GM19351 (cell line): ENCODE measurements at regions not wholly inside any gene's neighbourhood (a gene's known extent, or its start where the extent isn't known, plus 50 kb on each side); places are given as distances from the start of the nearest gene placed in this dataset.

Source experiments
- ATAC-seq: cut with Tn5 transposase; IDR thresholded peaks from one replicate; pipeline ENCODE4 v1.9.1; 2021; ENCODE audit warnings: mild to moderate bottlenecking, moderate library complexity; ENCODE audit not compliant: unreplicated experiment

DNA sequence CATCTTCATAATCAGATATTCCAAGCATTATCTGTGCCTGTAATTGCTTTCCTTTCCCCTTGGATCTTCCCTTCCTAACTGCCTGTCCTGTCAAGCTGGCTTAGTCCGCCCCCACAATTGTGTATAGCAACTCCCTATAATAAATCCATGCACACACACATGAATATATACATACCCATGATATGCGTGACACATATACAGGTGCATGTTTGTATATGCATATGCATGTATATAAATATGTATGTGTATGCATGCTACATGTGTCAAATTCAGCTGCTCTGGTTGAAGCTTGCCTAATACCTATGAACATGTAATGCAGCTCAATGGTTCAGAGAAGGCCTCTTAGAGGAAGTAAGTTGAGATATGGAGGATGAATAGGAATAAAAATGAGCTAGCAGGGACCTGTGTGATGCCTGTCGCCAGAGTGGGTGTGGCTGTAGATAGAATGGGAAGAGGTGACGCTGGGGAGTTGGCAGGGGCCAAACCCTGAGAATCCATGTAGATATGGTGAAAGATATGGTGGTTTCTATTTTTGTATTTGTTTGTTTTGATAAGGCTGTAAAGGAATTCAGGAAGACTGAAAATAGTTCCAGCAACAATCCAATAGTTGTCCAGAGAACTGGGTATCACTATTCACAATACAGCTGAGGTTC, 595.0 kb upstream of the BOD1L1 start:
- ATAC-seq, result no peak

DNA sequence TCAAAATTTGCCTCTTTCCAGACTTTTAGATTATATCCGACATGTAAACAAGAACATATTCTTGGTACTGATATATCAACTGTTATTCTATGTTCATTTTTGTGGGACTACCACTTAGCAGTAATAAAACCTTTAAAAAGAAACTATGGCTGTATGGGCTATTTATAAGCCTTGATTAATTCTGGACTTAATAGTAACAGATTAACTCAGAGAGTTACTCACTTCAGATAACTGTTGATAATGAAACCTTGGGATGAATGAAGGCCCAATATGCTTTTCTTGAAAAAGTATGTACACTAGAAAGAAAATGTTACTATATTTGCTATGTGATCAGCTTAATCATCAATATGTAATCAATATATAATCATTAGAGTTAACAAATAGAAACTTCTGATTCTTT, 595.9 kb upstream of the BOD1L1 start:
- no peak for ATAC-seq

DNA sequence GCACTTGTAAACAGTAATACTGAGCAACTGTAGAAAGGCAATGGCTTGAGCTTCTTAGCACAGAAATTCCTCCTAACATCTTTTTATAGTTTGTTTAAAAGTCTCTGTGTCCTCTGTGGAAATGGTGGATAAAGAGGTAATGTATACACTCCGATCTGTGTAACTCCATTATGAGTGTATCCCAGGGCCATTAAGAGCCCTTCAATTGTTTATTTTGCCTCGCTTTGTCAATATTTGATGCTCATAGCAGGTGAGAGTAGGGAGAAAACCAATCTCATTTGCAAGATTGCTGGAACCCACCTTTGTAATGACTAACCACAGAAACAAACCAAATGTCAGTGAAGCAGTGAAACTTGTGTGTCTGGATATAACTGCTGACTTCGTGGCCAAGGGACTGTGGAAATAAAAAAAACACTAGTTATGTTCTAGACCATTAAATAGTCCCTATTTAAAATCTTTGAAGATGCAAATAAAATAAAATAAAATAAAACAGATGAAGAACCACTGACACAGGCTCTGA, 598.2 kb upstream of the BOD1L1 start:
- ATAC-seq, result no peak

DNA sequence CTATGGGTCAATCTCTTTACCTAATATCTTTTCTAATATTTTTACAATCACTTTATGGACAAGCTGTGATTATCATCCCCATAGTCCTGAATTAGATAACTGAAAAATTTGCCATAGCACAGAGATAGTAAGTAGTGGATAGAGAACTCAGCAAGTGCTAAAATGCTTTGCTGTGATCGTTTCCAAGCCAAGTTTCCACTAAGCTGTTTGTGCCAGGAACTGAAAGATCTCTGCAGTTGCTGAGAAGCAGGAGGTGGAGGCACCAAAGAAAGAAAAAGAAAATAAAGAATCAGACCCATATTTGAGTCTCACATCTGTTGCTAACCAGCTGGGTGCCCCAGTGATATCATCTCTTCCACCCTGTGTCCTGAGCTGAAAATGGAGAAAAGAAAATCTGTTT, 605.6 kb upstream of the BOD1L1 start:
- no peak for ATAC-seq

DNA sequence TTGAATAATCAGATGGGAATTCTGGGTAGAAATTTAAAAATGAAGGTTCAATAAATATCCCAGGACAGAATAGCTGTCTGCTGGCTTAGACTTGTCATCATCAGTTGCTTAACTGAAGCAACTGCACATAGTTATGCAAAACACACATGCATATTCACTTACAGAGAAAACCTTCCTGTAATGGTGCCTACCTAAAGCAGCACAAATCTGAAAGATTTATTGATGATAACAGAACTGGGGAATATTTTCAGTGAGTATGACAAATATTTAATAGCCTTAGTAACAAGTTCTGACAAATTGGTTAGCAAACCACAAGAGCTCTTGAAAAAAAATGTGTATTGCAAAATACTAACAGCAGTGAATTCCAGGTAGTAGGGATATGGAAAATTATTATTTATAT, 606.8 kb upstream of the BOD1L1 start:
- ATAC-seq, result no peak

DNA sequence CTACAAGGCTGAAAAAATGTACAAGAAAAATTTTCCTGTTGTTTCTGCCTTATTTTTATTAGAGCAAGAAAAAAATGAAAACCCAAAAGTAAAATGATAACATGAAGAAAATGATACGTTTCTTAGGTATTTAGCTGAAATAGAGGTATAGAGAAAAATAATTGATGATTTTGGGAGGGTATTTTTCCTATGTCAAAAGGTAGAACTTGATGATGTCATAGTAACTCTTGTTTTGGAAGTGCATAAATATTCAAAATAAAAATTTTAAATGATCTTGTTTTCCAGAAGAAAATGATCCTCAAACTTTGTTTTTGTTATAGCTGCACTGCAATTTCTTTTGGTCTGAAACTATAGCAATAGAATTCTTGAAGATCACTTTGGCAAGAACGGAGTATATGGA, 608.8 kb upstream of the BOD1L1 start:
- ATAC-seq, result no peak

DNA sequence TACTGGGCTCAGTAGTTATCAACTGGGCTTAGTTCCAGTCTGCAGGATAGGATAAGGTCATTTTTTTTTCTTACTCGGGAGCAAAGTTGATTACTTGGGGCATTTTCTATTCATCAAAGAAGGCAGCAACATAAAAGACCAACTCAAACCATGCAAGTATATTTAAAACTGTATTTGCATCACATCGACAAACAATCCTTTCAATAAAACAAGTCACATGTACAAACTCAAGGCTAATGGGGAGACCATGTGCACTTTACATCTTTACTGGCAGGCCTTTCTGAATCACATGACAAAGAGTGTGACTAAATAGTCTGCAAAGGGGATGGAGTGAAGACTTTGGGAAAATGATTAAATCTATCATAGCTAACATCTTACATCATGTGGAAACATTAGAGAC, 610.4 kb upstream of the BOD1L1 start:
- ATAC-seq, result no peak

DNA sequence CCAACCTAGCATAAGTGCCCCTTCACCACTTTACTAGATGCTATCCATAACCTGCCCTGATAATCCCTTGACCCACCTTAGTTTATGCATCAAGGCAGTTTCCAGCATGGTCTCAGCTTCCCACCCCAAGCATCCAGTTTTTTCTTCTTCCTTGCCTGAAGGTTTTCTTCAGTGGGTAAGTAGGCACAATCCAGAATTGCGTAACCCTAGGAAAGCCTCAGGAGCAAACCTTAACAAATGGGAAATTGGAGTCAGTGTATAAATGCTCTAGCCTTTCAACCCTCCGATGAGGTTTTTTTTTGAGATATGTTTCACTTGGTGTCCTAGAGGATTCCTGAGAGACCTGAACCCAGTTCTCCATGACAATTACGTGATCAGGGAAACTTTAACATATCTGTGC, 614.0 kb upstream of the BOD1L1 start:
- no peak for ATAC-seq

DNA sequence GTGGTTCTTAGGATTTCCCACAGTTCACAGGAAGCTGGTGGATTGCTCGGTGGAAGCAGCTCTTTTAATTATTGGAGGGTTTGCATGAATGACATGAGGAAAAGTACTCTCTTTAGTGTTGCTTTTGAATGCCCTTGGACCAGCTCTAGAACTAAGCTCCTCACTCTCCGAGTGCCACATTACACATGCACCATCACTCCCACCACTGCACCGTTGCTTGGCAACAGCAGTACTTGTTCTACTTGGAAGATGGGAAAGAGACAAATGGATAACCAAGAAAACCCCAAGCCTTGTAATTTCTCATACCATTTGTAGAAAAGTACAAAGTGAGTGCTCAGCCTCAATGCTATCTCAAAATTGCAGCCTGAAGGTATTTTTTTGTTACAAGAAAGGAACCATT, 620.2 kb upstream of the BOD1L1 start:
- no peak for ATAC-seq

DNA sequence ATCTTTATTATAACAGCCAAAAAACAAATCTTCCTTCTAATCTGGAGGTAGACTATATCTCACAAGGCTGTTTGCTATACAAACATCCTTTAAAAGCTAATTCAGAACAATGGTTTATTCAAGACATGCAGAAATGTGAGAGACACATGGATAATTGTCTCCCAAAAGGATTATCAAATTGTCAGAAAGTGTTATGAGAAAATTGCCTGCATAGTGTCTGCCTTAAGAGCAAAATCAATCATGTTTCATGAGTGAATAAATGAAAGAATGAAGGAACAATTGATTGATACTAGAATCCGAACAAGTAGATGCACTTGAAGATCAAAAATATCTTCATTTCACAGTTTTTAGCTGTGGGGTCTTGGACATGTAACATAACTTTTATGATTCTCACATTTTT, 621.7 kb upstream of the BOD1L1 start:
- ATAC-seq, result no peak

DNA sequence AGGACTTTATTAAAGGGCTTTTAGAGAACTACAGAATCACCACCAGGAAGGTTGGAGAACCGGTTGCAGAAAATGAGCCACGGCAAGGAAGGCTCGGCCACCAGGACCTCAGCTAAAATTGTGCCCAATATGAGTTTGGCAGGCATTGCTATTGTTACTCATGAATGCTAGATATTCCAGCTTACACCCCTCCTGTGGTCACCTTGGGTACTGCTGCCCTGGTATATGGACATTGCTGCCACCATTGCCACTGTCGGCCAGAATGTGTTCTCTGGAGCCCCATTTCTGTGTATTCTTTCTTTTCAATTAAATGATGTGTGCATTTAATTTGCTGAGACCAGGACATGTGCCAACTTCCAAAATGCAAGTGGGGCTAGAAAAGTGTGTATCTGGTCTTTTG, 626.7 kb upstream of the BOD1L1 start:
- peak; percentile 84 for ATAC-seq

DNA sequence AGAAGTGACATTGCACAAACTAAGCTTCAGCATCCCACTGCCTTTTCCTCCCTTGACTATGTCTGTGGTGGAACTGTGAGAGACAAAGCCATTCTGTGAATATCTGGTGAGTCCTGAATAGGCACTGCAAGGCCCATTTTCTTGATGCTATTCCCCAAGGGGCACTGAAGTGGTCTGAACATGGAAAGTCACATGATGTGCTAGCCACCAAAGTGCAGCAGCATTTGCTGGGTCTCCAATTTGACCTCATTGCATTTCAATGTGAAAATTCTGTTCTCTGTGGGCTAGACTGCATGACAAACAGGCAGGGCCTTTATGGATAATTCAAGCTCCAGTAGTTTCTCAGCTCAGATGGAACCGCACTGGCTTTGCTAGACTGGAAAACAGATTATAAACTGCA, 627.4 kb upstream of the BOD1L1 start:
- ATAC-seq, result no peak

DNA sequence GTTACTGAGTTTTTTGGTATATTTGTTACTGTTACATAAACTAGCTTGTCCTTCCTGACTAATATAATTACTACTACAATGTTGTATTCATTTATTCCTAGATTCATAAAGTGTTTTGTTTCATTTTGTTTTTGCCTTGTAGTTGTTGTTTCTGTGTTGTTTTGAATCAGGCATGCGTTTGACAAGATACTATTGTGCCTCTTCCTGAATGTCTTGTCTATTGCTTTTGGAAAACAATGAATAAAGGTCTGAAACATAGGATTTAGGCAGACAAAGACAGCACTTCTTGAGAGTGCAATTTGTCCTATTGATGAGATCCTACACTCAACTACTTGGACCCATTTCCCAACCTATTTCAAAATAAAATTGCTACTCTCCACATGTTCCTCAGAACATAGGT, 630.4 kb upstream of the BOD1L1 start:
- no peak for ATAC-seq

DNA sequence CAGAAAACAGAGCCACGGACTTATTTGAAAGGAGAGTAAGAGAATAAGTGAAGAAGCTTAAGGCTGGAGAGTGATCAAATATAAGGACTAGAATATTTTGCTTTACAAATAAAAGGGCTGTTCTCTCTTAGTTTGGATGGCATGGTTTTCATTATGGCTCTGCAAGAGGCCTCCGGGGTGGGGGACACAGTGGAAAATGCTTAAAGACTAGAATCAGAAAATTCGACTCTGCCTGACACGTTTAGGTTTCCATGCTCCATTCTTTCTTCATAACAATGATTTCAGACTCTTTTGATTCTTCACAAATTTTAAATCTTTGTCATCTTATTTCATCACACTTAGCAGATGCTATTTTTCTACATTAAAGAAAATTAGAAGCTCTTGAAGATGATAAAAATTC, 632.4 kb upstream of the BOD1L1 start:
- no peak for ATAC-seq

DNA sequence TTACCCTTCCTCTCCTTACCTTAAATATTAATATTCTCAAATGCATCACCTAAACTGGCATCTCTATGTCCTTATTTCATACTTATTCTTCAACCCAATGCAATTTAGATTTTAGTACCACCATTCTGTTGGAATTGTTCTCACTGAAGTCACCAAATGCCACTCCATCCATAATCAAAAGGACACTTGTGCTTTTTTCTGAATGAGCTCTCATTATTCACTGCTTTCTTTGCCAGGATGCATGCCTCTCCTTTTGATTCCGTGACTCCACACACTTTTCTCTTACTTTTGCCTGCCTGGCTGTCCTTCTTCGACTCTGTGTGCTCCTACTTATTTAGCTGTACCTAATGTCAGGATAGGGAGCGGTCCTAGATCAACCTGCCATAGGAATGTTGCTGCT, 633.1 kb upstream of the BOD1L1 start:
- ATAC-seq, result no peak

DNA sequence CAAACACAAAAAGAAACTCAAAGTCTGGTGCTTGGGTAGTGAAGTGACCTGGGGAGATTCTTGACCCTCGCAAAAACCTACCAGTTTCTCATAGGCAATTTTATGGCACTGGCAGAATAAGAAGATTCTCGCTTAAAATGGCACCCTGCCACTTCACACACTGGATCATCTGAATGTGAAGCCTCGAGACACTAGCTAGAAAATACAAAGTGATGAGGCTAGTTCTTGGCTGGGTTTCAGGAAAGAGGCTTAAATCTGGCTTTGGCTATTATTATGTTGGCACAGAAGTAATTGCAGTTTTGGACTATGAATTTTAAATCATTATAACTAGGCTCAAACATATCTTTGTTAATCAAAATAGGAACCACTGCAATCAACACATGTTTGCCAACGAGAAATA, 634.7 kb upstream of the BOD1L1 start:
- no peak for ATAC-seq

DNA sequence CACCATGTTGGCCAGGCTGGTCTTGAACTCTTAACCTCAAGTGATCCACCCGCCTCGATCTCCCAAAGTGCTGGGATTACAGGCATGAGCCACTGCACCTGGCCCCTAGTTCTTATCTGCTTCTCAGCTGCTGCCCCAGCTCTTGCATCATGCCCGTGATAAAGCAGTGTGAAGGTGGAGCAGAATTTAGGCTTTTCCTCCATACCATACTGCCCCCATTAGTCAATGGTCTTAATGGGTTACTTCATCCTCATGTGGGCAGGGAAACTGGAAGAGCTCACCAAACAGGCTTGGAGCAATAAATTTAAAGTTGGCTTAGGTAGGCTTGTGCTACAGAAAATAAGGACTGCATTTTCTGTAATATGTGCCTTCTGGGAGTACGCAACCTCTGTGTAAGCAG, 636.9 kb upstream of the BOD1L1 start:
- no peak for ATAC-seq

DNA sequence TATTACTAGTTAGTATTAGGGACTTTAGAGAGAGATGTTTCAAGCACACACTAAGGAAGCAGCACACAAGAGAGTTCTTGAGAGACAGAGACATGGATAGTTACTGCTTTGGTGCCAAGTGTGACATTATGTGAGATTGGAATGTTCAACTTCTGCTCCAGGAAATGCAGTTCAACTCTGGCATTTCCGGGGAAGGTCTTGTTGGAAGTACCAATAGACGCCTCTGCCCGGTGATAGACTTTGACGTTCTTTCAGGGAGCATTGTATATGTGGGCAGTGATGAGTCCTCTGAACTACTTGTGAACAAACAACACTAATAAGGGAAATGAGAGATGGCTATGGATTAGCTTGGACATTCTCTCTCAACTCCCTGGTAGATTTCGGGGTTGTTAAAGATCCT, 638.1 kb upstream of the BOD1L1 start:
- no peak for ATAC-seq

DNA sequence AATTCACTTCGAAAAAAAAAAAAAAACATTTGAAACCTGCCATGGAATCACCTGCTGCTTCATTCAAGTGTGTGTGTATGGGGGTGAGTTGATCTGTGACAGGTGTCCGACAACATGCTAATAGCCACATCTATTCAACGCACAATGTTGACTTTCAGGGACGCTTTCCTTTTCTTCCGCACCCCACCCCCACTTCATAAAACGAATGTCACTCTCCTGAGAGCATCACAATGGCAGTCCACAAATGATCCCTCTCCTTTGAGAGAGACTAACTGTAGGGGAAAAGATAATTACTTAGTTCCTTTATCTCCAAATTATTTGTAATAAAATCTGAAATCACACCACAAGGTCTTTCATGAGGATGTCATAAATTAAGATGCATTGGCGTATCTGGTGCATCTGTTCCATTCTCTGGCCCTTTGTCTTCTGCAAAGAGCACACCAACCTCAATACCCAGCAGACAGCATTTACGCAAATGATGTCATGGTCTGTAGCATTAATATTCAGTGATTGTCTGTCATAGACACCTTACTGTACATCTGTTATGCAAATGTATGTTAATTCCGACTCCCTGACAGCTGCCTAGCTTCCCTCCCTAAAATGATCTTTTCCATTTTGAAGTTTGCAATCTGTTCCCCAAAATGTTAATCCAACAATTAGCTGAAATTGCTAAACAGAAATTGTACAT, 640.0 kb upstream of the BOD1L1 start:
- no peak for ATAC-seq

DNA sequence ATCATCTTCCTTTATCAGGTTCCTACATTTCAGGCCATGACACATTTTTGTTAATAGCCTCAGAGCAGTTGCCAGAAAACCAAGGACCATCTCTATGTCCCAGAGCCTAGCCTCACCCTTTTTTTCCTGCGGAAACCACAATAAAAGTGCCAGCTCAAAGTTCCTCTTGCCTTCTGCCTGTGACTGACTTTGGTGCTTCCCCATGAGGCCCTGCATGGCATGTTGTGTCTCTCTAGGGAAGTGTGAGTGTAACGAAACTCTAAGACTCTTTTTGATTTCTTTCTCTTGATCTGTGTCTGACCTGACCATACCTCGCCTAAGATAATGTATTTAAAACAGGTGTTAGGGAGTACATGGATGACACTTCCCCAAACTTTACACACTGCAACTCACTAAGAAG, 642.3 kb upstream of the BOD1L1 start:
- ATAC-seq, result peak; percentile 54

DNA sequence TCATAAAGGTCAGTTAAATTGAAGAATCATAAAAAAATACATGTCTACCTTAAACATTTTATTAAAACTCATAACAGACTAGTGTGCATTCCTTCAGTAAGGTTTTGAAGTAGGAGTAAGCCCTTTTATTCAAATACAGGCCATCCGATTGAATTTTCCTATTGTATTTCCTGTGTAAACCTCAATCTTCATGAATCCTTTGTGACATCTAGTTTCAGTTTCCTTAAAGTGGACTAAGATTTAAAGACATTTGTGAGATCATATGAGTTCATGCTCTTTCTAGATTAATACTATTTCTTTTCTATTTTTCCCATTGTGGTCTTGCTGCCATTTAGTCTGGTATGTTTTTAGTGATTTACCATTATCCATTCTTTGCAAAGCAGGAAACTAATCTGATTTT, 644.7 kb upstream of the BOD1L1 start:
- no peak for ATAC-seq

DNA sequence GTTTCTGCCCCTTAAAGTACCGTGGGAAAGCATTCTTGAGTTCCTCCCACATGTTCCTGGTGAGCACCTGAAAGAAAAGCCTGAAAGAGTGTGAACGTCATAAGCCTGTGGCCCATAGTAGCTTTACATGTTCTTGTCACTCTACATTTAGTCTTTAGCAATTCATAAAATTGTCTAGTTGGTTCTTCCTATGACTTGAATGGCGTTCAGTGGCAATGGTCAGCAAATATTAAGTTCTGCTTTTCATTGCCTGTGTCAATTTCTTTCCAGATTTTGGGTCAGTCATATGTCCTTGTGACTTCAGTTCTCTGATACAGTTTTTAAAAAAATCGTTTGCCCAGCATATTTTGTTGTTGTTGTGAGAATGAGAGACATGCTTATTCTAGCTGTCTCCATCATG, 650.0 kb upstream of the BOD1L1 start:
- ATAC-seq, result no peak

DNA sequence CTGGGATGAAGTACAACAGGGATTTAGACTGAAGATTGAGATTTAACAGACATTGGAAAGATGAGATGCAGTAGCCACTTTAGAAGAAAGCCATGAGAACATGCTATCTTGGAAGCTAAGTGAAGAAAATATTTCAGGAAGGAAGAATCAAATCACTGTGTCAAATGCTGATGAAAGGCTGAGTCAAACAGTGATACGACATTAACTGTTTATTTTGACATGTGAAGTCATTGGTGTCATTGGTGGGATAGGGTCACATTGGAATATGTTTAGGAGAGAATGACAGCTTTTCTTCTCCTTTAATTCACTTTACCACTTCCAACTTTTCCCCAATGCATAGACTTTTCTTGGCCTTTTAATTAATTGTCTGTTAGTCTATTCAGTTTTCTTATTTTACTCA, 653.0 kb upstream of the BOD1L1 start:
- ATAC-seq, result no peak
